SK-N-SH treated with all-trans-retinoic acid at 6 μM for 48 hours (cell line): ENCODE measurements at regions not wholly inside any gene's neighbourhood (a gene's known extent, or its start where the extent isn't known, plus 50 kb on each side); places are given as distances from the start of the nearest gene placed in this dataset.

Experiments
- ARNTL ChIP-seq: fragments of 450-650 bp; formaldehyde crosslinking; IDR thresholded peaks from 2 replicates; pipeline ENCODE4 v1.5.0; 2020; ENCODE audit warnings: low read depth, mild to moderate bottlenecking, moderate library complexity, borderline replicate concordance
- CREB5 ChIP-seq: fragments of 250-450 bp; sonication (Bioruptor Pico); IDR thresholded peaks from 2 replicates; pipeline ENCODE4 v1.5.1; 2020; ENCODE audit warnings: low read depth, mild to moderate bottlenecking, moderate library complexity
- ESRRG ChIP-seq: fragments of 250-450 bp; sonication (Bioruptor Pico); IDR thresholded peaks from 2 replicates; pipeline ENCODE4 v1.6.1; 2021; ENCODE audit warnings: mild to moderate bottlenecking
- ISL1 ChIP-seq: fragments of 250-450 bp; sonication (Bioruptor Pico); IDR thresholded peaks from 2 replicates; pipeline ENCODE4 v2.1.2; 2022; ENCODE audit warnings: mild to moderate bottlenecking, moderate library complexity
- PPARA ChIP-seq: fragments of 250-450 bp; sonication (Bioruptor Pico); IDR thresholded peaks from 2 replicates; pipeline ENCODE4 v1.5.0; 2020; ENCODE audit warnings: mild to moderate bottlenecking, borderline replicate concordance
- RARB ChIP-seq: fragments of 250-450 bp; sonication (Bioruptor Pico); IDR thresholded peaks from 2 replicates; pipeline ENCODE4 v1.8.0; 2021; ENCODE audit warnings: mild to moderate bottlenecking, moderate library complexity
- TOX ChIP-seq: fragments of 250-450 bp; sonication (Bioruptor Pico); IDR thresholded peaks from 2 replicates; pipeline ENCODE4 v1.8.0; 2021; ENCODE audit warnings: mild to moderate bottlenecking, moderate library complexity, borderline replicate concordance
- ZFP3 ChIP-seq: fragments of 250-450 bp; sonication (Bioruptor Pico); IDR thresholded peaks from 2 replicates; pipeline ENCODE4 v1.5.0; 2020; ENCODE audit warnings: mild to moderate bottlenecking, moderate library complexity
- ZNF8 ChIP-seq: fragments of 450-650 bp; formaldehyde crosslinking; IDR thresholded peaks from 2 replicates; pipeline ENCODE4 v1.5.0; 2020; ENCODE audit warnings: mild to moderate bottlenecking, moderate library complexity

GRCh38 chr12:47337581-47337980 lies 257.8 kb upstream of the AMIGO2 start:
- no peak for TF ChIP-seq ESRRG (CRISPR knock-in tag)
- TF ChIP-seq RARB (CRISPR knock-in tag), result no peak
- TF ChIP-seq ARNTL (CRISPR knock-in tag), result no peak
- TF ChIP-seq CREB5 (CRISPR knock-in tag), result no peak
- TF ChIP-seq ZNF8 (CRISPR knock-in tag), result no peak
- no peak for TF ChIP-seq PPARA (CRISPR knock-in tag)
- TF ChIP-seq TOX (CRISPR knock-in tag), result no peak
- no peak for TF ChIP-seq ISL1 (CRISPR knock-in tag)
- TF ChIP-seq ZFP3 (CRISPR knock-in tag), result no peak
